HG02623 (cell line): ENCODE measurements at regions not wholly inside any gene's neighbourhood (a gene's known extent, or its start where the extent isn't known, plus 50 kb on each side); places are given as distances from the start of the nearest gene placed in this dataset.

Source experiments
- ATAC-seq: cut with Tn5 transposase; IDR thresholded peaks from one replicate; pipeline ENCODE4 v1.9.1; 2021; ENCODE audit warnings: moderate library complexity; ENCODE audit not compliant: unreplicated experiment

GRCh38 chr4:161133586-161134276 is 1030.1 kb downstream of the FSTL5 start:
- no peak for ATAC-seq

DNA sequence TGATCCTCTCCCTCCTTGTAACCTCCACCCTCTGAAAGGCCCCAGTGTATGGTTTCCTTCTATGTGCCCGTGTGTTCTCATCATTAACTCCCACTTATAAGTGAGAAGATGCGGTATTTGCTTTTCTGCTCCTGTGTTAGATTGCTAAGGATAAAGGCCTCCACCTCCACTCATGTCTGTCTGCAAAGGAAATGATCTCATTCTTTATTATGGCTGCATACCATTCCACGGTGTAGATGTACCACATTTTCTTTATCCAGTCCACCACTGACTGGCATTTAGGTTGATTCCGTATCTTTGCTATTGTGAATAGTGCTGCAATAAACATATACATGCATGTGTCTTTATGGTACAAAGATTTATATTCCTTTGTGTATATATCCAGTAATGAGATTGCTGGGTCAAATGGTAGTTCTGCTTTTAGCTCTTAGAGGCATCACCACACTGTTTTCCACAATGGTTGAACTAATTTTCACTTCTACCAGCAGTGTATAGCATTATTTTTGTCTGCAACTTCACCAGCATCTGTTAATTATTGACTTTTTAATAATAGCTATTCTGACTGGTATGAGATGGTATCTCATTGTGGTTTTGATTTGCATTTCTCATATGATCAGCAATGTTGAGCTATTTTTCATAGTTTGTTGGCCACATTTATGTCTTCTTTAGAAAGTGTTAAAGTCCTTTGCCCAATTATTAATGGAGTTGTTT is 1030.9 kb downstream of the FSTL5 start:
- ATAC-seq: peak; percentile 81

GRCh38 chr4:161121451-161121850 is 1042.3 kb downstream of the FSTL5 start:
- no peak for ATAC-seq

DNA sequence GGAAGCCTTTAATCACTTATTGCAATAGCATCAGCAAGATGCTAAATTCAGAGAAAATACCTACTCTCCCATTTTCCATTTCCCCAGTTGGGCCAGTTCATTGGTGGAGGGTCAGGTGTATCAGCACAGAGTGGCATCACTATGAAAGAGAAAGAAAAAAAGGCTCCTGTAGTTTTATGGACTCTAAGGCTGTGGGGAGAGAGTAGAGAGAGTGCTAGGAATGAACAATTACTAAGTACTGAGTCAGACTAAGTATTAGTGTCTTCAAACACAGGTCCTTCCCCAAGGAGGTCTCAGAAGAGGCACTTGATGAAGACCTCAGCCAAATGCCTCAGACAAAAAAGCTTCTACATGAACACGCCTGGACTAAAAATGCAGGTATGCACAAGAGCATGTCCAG is 1061.9 kb downstream of the FSTL5 start:
- no peak for ATAC-seq

GRCh38 chr4:161097821-161098220 is 1066.0 kb downstream of the FSTL5 start:
- no peak for ATAC-seq

DNA sequence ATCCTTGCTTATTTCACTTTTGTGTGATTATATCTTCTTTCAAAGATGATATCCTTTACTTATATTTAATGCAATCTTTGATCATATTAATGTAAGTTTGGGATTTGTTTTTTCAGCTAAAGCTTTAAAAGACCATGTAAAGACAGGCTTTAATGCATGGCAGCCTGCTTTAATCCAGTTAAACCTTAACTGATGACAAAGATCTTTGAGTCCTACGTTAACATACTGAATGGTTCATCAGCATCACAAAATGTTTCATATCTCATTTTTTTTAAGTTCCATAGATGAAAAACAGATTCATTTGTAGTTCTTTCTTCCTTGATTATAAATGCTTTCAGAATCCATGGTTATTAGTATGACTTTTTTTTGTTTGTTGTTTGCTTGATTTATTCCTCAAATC is 1102.8 kb downstream of the FSTL5 start:
- ATAC-seq: no peak
